Body of pancreas (tissue), 4 donors: ENCODE measurements at regions not wholly inside any gene's neighbourhood (a gene's known extent, or its start where the extent isn't known, plus 50 kb on each side); places are given as distances from the start of the nearest gene placed in this dataset.
A peak's percentile ranks its signal among the peaks of the same experiment; 100 is the strongest.

Experiments
- ATAC-seq: fragments of 150-250 bp; one replicate; pipeline ENCODE4 v1.9.1; 2016
- DNase-seq, 4 donors: peaks; one replicate each; pipeline ENCODE4 v3.0.0-alpha.2; 2019
- H3K27ac ChIP-seq, 4 donors: fragments of 200-600 bp; sonication (generic); 1 replicate in 3 of 4; 2 replicates in 1 of 4; pipeline versions ENCODE4 v1.5.1 to v1.6.1; 2016 to 2019; ENCODE audit warnings: mild to moderate bottlenecking in 1 of 4, mixed read lengths in 1 of 4, moderate library complexity in 1 of 4
- H3K27me3 ChIP-seq, 2 donors: fragments of 200-600 bp; sonication (generic); one replicate each; pipeline ENCODE4 v1.6.0; 2016; ENCODE audit warnings: mild to moderate bottlenecking in 1 of 2
- H3K36me3 ChIP-seq, 2 donors: fragments of 200-600 bp; sonication (generic); replicated peaks in 1 of 2; 2 replicates each; pipeline ENCODE4 v1.5.1; 2016; ENCODE audit warnings: low read depth in 2 of 2; ENCODE audit not compliant: insufficient read depth in 1 of 2
- H3K4me1 ChIP-seq: fragments of 200-600 bp; sonication (generic); one replicate; pipeline ENCODE4 v1.6.0; 2016
- H3K4me3 ChIP-seq, 2 donors: fragments of 200-600 bp; sonication (generic); 1 replicate in 1 of 2; 2 replicates in 1 of 2; pipeline ENCODE4 v1.5.1; 2016 to 2019
- H3K9me3 ChIP-seq, 3 donors: fragments of 200-600 bp; sonication (generic); 1 replicate in 2 of 3; 2 replicates in 1 of 3; pipeline ENCODE4 v1.5.1; 2016
- CTCF ChIP-seq, 7 experiments: fragments of 450-650 bp in 4 of 7; fragments of 200-600 bp in 3 of 7; sonication (generic) in 3 of 7; IDR thresholded peaks; one replicate each; pipeline ENCODE4 v1.5.1; 2016 to 2019; ENCODE audit warnings: antibody characterized with exemption in 7 of 7
- POLR2A ChIP-seq, 3 donors: fragments of 450-650 bp; IDR thresholded peaks; one replicate each; pipeline ENCODE4 v1.6.1; 2016; ENCODE audit warnings: antibody characterized with exemption in 3 of 3, mild to moderate bottlenecking in 2 of 3
- WGBS, 2 donors: methylation state at CpG; one replicate each; pipeline ENCODE4 v1.1.5; 2017; 5-methylcytosine and 5-hydroxymethylcytosine counted together
- intact Hi-C: fragments of 100-400 bp; cut with DNase I; formaldehyde crosslinking; loops from one replicate; pipeline ENCODE4 v1.15.1; 2023

GRCh38 chr18:25834061-25834460 lies 256.4 kb downstream of the SS18 start:
- ATAC-seq (no peak), DNase-seq (no peak)
- no peaks in the 10 kb centered on the region for H3K27me3 ChIP-seq
- H3K4me1 ChIP-seq, result no peaks in the 10 kb centered on the region
- TF ChIP-seq CTCF (IDR thresholded peaks at IDR 0.05) (no peak), POLR2A (IDR thresholded peaks at IDR 0.05) (no peak)
- no peak overlapping the region for H3K27ac ChIP-seq
- no peaks in the 10 kb centered on the region for H3K9me3 ChIP-seq
- 57 to 65% methylated on average over 8 of the region's 8 CpGs for WGBS, 2 donors
- no peak overlapping the region for H3K4me3 ChIP-seq
- no peaks in the 10 kb centered on the region for H3K36me3 ChIP-seq
- intact Hi-C loops, result no loop called here

- ATAC-seq (no peak), DNase-seq (peak in 3 of 4 donors; percentile 18 to 58 (median 24))
- intact Hi-C loops, result no loop called here
- TF ChIP-seq POLR2A (IDR thresholded peaks at IDR 0.05) (no peak), CTCF (IDR thresholded peaks at IDR 0.05) (peak; percentile 12 to 43 (median 30))
- H3K27me3 ChIP-seq, result no peaks in the 10 kb centered on the region
- H3K36me3 ChIP-seq, result no peaks in the 10 kb centered on the region
- H3K9me3 ChIP-seq, result no peaks in the 10 kb centered on the region
- WGBS, 2 donors, result 19 to 21% methylated on average over 3 of the region's 3 CpGs
- H3K27ac ChIP-seq, result no peak overlapping the region
- H3K4me1 ChIP-seq, result no peaks in the 10 kb centered on the region
- H3K4me3 ChIP-seq, result no peak overlapping the region
Observed at GRCh38 chr18:25832001-25832604, 258.3 kb downstream of the SS18 start.

- no peak for DNase-seq
- H3K4me3 ChIP-seq, result no peak overlapping the region
Observed at GRCh38 chr18:25831301-25831701, 259.1 kb downstream of the SS18 start.

GRCh38 chr18:25830787-25831186 lies 259.6 kb downstream of the SS18 start:
- Histone ChIP-seq H3K27me3 (no peaks in the 10 kb centered on the region), H3K27ac (no peak overlapping the region), H3K4me1 (no peaks in the 10 kb centered on the region), H3K36me3 (no peaks in the 10 kb centered on the region), H3K9me3 (no peaks in the 10 kb centered on the region), H3K4me3 (no peak overlapping the region)
- TF ChIP-seq CTCF (IDR thresholded peaks at IDR 0.05) (no peak), POLR2A (IDR thresholded peaks at IDR 0.05) (no peak)
- WGBS, 2 donors, result 77 to 80% methylated on average over 2 of the region's 2 CpGs
- DNase-seq, result peak in 1 of 4 donors; percentile 32
- ATAC-seq, result no peak
- intact Hi-C loops, result no loop called here

More at GRCh38 chr18:25831301-25831701, 259.1 kb downstream of the SS18 start:
- intact Hi-C loops, result no loop called here
- Histone ChIP-seq H3K27ac (no peak overlapping the region), H3K4me1 (no peaks in the 10 kb centered on the region), H3K9me3 (no peaks in the 10 kb centered on the region), H3K36me3 (no peaks in the 10 kb centered on the region), H3K27me3 (no peaks in the 10 kb centered on the region)
- 59 to 76% methylated on average over 5 of the region's 5 CpGs for WGBS, 2 donors
- no peak for TF ChIP-seq CTCF (IDR thresholded peaks at IDR 0.05)
- no peak for TF ChIP-seq POLR2A (IDR thresholded peaks at IDR 0.05)
- no peak for ATAC-seq

GRCh38 chr18:25827961-25828561 lies 262.4 kb downstream of the SS18 start:
- Histone ChIP-seq H3K4me3 (no peak overlapping the region), H3K4me1 (no peaks in the 10 kb centered on the region), H3K36me3 (no peaks in the 10 kb centered on the region), H3K27me3 (no peaks in the 10 kb centered on the region), H3K27ac (no peak overlapping the region), H3K9me3 (no peaks in the 10 kb centered on the region)
- DNase-seq (no peak), ATAC-seq (no peak)
- 62 to 67% methylated on average over 13 of the region's 13 CpGs for WGBS, 2 donors
- TF ChIP-seq CTCF (IDR thresholded peaks at IDR 0.05) (no peak), POLR2A (IDR thresholded peaks at IDR 0.05) (no peak)
- intact Hi-C loops, result no loop called here
